Suprapubic skin (tissue), 4 donors: ENCODE measurements at regions not wholly inside any gene's neighbourhood (a gene's known extent, or its start where the extent isn't known, plus 50 kb on each side); places are given as distances from the start of the nearest gene placed in this dataset.

Experiments used
- CTCF ChIP-seq, 2 donors: fragments of 200-600 bp in 1 of 2; fragments of 450-650 bp in 1 of 2; sonication (generic) in 1 of 2; IDR thresholded peaks; one replicate each; pipeline ENCODE4 v1.5.1; 2016 to 2019; ENCODE audit warnings: antibody characterized with exemption in 2 of 2, mild to moderate bottlenecking in 1 of 2, moderate library complexity in 1 of 2
- EP300 ChIP-seq: sonication (generic); formaldehyde crosslinking; IDR thresholded peaks from one replicate; pipeline ENCODE4 v1.6.1; 2017; ENCODE audit warnings: antibody characterized with exemption
- POLR2A ChIP-seq, 2 donors: fragments of 450-650 bp; IDR thresholded peaks; one replicate each; pipeline ENCODE4 v1.6.1; 2017; ENCODE audit warnings: antibody characterized with exemption in 2 of 2, mild to moderate bottlenecking in 2 of 2, moderate library complexity in 2 of 2
- POLR2AphosphoS5 ChIP-seq, 3 donors: sonication (generic); formaldehyde crosslinking; IDR thresholded peaks; one replicate each; pipeline ENCODE4 v1.6.1; 2017; ENCODE audit warnings: antibody characterized with exemption in 3 of 3

GRCh38 chr4:141411936-141412335, 191.2 kb downstream of the ZNF330 start:
- TF ChIP-seq CTCF (IDR thresholded peaks at IDR 0.05) (no peak), POLR2AphosphoS5 (IDR thresholded peaks at IDR 0.05) (no peak), POLR2A (IDR thresholded peaks at IDR 0.05) (no peak), EP300 (no peak)
